BE2C (cell line): ENCODE measurements at regions not wholly inside any gene's neighbourhood (a gene's known extent, or its start where the extent isn't known, plus 50 kb on each side); places are given as distances from the start of the nearest gene placed in this dataset.
"Not testable (repeated sequence)": the region's sequence is repeated elsewhere in the genome, so short reads cannot be mapped to it uniquely, and the experiment has no call there.

Experiments used
- DNase-seq: peaks from one replicate; pipeline ENCODE4 v3.0.0-alpha.2; 2020
- H3K27me3 ChIP-seq: fragments of 250-450 bp; sonication (Bioruptor Pico); 2 replicates; pipeline ENCODE4 v1.5.1; 2020; ENCODE audit warnings: mild to moderate bottlenecking
- H3K36me3 ChIP-seq: fragments of 250-450 bp; sonication (Bioruptor Pico); 2 replicates; pipeline ENCODE4 v1.5.1; 2020; ENCODE audit warnings: mild to moderate bottlenecking
- H3K4me1 ChIP-seq: fragments of 250-450 bp; sonication (Bioruptor Pico); 2 replicates; pipeline ENCODE4 v1.5.1; 2020
- H3K4me3 ChIP-seq: 2 replicates; pipeline ENCODE4 v1.5.1; 2011; ENCODE audit warnings: low read depth, low read length
- H3K9me3 ChIP-seq: fragments of 250-450 bp; sonication (Bioruptor Pico); 2 replicates; pipeline ENCODE4 v1.5.1; 2020

GRCh38 chr21:8257083-8257799 is 2264.1 kb upstream of the TPTE start:
- not testable (repeated sequence) for H3K4me1 ChIP-seq, H3K4me3 ChIP-seq, DNase-seq, H3K9me3 ChIP-seq, H3K36me3 ChIP-seq, H3K27me3 ChIP-seq

GRCh38 chr21:8260065-8260627 is 2261.2 kb upstream of the TPTE start:
- not testable (repeated sequence) for H3K4me3 ChIP-seq, H3K4me1 ChIP-seq, H3K9me3 ChIP-seq, DNase-seq, H3K27me3 ChIP-seq, H3K36me3 ChIP-seq
